NCI-H748 (cell line): ENCODE measurements at regions not wholly inside any gene's neighbourhood (a gene's known extent, or its start where the extent isn't known, plus 50 kb on each side); places are given as distances from the start of the nearest gene placed in this dataset.

Experiments used
- DNase-seq: peaks from one replicate; lab custom pipeline; 2025; ENCODE audit not compliant: unreplicated experiment; lab: John Stamatoyannopoulos, UW

GRCh38 chr10:29105516-29106215, 183.2 kb upstream of the LYZL1 start:
- DNase-seq: no peak

GRCh38 chr10:29106287-29106686, 182.6 kb upstream of the LYZL1 start:
- no peak for DNase-seq

GRCh38 chr10:29107866-29108498, 180.9 kb upstream of the LYZL1 start:
- DNase-seq: no peak

GRCh38 chr10:29109707-29110571, 178.9 kb upstream of the LYZL1 start:
- no peak for DNase-seq

- no peak for DNase-seq
These were observed 175.8 kb upstream of the LYZL1 start for GRCh38 chr10:29112827-29113615.

- DNase-seq: no peak
These were observed 175.3 kb upstream of the LYZL1 start for GRCh38 chr10:29113616-29113945.

- no peak for DNase-seq
These were observed 174.7 kb upstream of the LYZL1 start for GRCh38 chr10:29114141-29114540.

GRCh38 chr10:29117781-29118180, 171.1 kb upstream of the LYZL1 start:
- no peak for DNase-seq

- peak; percentile 67 for DNase-seq
These were observed 169.5 kb upstream of the LYZL1 start for GRCh38 chr10:29119374-29119773.

GRCh38 chr10:29120216-29120615, 168.7 kb upstream of the LYZL1 start:
- no peak for DNase-seq

- no peak for DNase-seq
These were observed 164.0 kb upstream of the LYZL1 start for GRCh38 chr10:29124864-29125263.

GRCh38 chr10:29127037-29127700, 161.7 kb upstream of the LYZL1 start:
- no peak for DNase-seq

- no peak for DNase-seq
These were observed 161.1 kb upstream of the LYZL1 start for GRCh38 chr10:29127731-29128130.

GRCh38 chr10:29130190-29130673, 158.6 kb upstream of the LYZL1 start:
- DNase-seq: peak; percentile 54

- DNase-seq: peak; percentile 5
These were observed 156.8 kb upstream of the LYZL1 start for GRCh38 chr10:29131952-29132547.

- DNase-seq: peak; percentile 34
These were observed 156.2 kb upstream of the LYZL1 start for GRCh38 chr10:29132551-29133111.

- no peak for DNase-seq
These were observed 153.5 kb upstream of the LYZL1 start for GRCh38 chr10:29135337-29135736.

- DNase-seq: no peak
These were observed 152.5 kb upstream of the LYZL1 start for GRCh38 chr10:29136411-29136810.

- DNase-seq: no peak
These were observed 148.7 kb upstream of the LYZL1 start for GRCh38 chr10:29140151-29140550.

GRCh38 chr10:29140991-29141390, 147.9 kb upstream of the LYZL1 start:
- no peak for DNase-seq
